K562 (cell line): ENCODE measurements at regions not wholly inside any gene's neighbourhood (a gene's known extent, or its start where the extent isn't known, plus 50 kb on each side); places are given as distances from the start of the nearest gene placed in this dataset.

Experiments used
- ATAC-seq: fragments of 200-7000 bp; cut with Tn5 transposase; 3 replicates; pipeline ENCODE4 v1.9.1; 2020; ENCODE audit warnings: moderate library complexity
- BruUV-seq: library from RNA; stranded (reverse); fragments of 400-500 nt; replicated peaks from 2 replicates; lab custom pipeline; 2021; lab: Mats Ljungman, UMichigan
- CTCF ChIA-PET: fragments of 300-600 bp; formaldehyde crosslinking; extraction: SDS; loops from one replicate; lab custom pipeline; 2021; ENCODE audit warnings: low intra/inter-chr PET ratio; lab: Yijun Ruan, JAX
- POLR2A ChIA-PET: fragments of 300-600, 350-650 bp; sonication (Branson Sonifier 250); formaldehyde crosslinking; extraction: SDS; loops from one replicate; lab custom pipeline; 2021; ENCODE audit warnings: antibody characterized with exemption, inconsistent platforms; lab: Yijun Ruan, JAX
- DNase-seq, 4 experiments: peaks; one replicate each; pipeline versions ENCODE4 v3.0.0 to v3.0.0-alpha.2; 2011 to 2018; ENCODE audit warnings: low spot score in 3 of 4, mixed read lengths in 3 of 4; ENCODE audit errors: extremely low read depth in 1 of 4
- FAIRE-seq: peaks from 2 replicates; lab custom pipeline; 2011; peaks lifted over from hg19 to GRCh38; lab: Jason Lieb, UNC
- H2AFZ ChIP-seq: 2 replicates; pipeline ENCODE4 v1.6.0; 2011; ENCODE audit warnings: low read depth, low read length, control low read depth, inconsistent platforms
- H3K27ac ChIP-seq: fragments of 200-600 bp; 3 replicates; pipeline ENCODE4 v1.8.0; 2011; ENCODE audit warnings: low read depth, mild to moderate bottlenecking, control low read depth, inconsistent platforms, low read length, moderate library complexity, mixed read lengths; ENCODE audit errors: extremely low read depth
- H3K27me3 ChIP-seq, 2 experiments: fragments of 300-600 bp in 1 of 2; 2 replicates in 1 of 2; 3 replicates in 1 of 2; pipeline versions ENCODE4 v1.6.0 to v1.8.0; 2011; ENCODE audit warnings: inconsistent platforms in 2 of 2, low read length in 2 of 2, mild to moderate bottlenecking in 1 of 2, mixed read lengths in 1 of 2, moderate library complexity in 1 of 2; ENCODE audit not compliant: control insufficient read depth in 2 of 2, insufficient read depth in 2 of 2
- H3K36me3 ChIP-seq: fragments of 300-600 bp; 3 replicates; pipeline ENCODE4 v1.8.0; 2011; ENCODE audit warnings: mild to moderate bottlenecking, low read length, inconsistent platforms; ENCODE audit not compliant: control insufficient read depth, insufficient read depth
- H3K4me1 ChIP-seq, 2 experiments: fragments of 200-600 bp in 1 of 2; replicated peaks in 1 of 2; 2 replicates in 1 of 2; 3 replicates in 1 of 2; pipeline versions ENCODE4 v1.5.1 to v1.8.0; 2011; ENCODE audit warnings: inconsistent platforms in 2 of 2, low read length in 2 of 2, mild to moderate bottlenecking in 1 of 2, mixed read lengths in 1 of 2, moderate library complexity in 1 of 2; ENCODE audit not compliant: control insufficient read depth in 2 of 2, insufficient read depth in 2 of 2
- H3K4me2 ChIP-seq: 2 replicates; pipeline ENCODE4 v1.6.1; 2011; ENCODE audit warnings: low read length, control low read depth, inconsistent platforms, mixed read lengths; ENCODE audit not compliant: insufficient read depth
- H3K4me3 ChIP-seq: fragments of 200-600 bp; sonication (generic), shearing (Covaris generic); 2 replicates; pipeline ENCODE4 v1.5.1; 2016; ENCODE audit warnings: control low read depth, inconsistent platforms
- H3K79me2 ChIP-seq: fragments of 200-600 bp; 3 replicates; pipeline ENCODE4 v1.8.0; 2011; ENCODE audit warnings: low read length, inconsistent platforms; ENCODE audit not compliant: control insufficient read depth, insufficient read depth
- H3K9ac ChIP-seq, 2 experiments: 2 replicates each; pipeline versions ENCODE4 v1.6.0 to v1.6.1; 2011; ENCODE audit warnings: low read depth in 2 of 2, low read length in 2 of 2, control low read depth in 1 of 2, inconsistent platforms in 1 of 2, mild to moderate bottlenecking in 1 of 2, mixed read lengths in 1 of 2; ENCODE audit not compliant: insufficient read depth in 1 of 2
- H3K9me1 ChIP-seq: one replicate; pipeline ENCODE4 v1.6.0; 2011; ENCODE audit warnings: inconsistent platforms, mild to moderate bottlenecking, low read length, moderate library complexity; ENCODE audit not compliant: control insufficient read depth, insufficient read depth
- H3K9me3 ChIP-seq: replicated peaks from 2 replicates; pipeline ENCODE4 v1.5.1; 2011; ENCODE audit warnings: low read depth, low read length, inconsistent platforms; ENCODE audit not compliant: control insufficient read depth, insufficient read depth
- H4K20me1 ChIP-seq: replicated peaks from 2 replicates; pipeline ENCODE4 v1.6.1; 2011; ENCODE audit warnings: low read length, inconsistent platforms, mixed read lengths; ENCODE audit not compliant: control insufficient read depth, insufficient read depth
- CBX8 ChIP-seq: fragments of 200-600 bp; sonication (generic); IDR thresholded peaks from 2 replicates; pipeline ENCODE4 v1.6.1; 2012; ENCODE audit warnings: borderline replicate concordance, mixed run types, low read depth, mild to moderate bottlenecking, moderate library complexity, mixed read lengths, low read length, control low read depth, inconsistent platforms; ENCODE audit not compliant: poor library complexity, severe bottlenecking; ENCODE audit errors: extremely low read depth
- FOXJ2 ChIP-seq: fragments of 200-800 bp; sonication (Bioruptor generic); IDR thresholded peaks from 2 replicates; pipeline ENCODE4 v1.6.1; 2016; ENCODE audit warnings: missing genetic modification characterization, missing compliant biosample characterization
- HEY1 ChIP-seq: fragments of 250-450 bp; sonication (Bioruptor Pico); IDR thresholded peaks from 2 replicates; pipeline ENCODE4 v1.5.0; 2020; ENCODE audit warnings: mild to moderate bottlenecking, moderate library complexity, borderline replicate concordance
- MYBL2 ChIP-seq, 2 experiments: fragments of 450-650 bp in 1 of 2; sonication (generic) in 1 of 2; formaldehyde crosslinking in 1 of 2; IDR thresholded peaks; 2 replicates each; pipeline versions ENCODE4 v1.6.1 to v1.8.1; 2017 to 2022; ENCODE audit warnings: borderline replicate concordance in 1 of 2, inconsistent platforms in 1 of 2, low read depth in 1 of 2, mild to moderate bottlenecking in 1 of 2, missing genetic modification reagents in 1 of 2, moderate library complexity in 1 of 2
- NFRKB ChIP-seq: fragments of 450-650 bp; IDR thresholded peaks from 2 replicates; pipeline ENCODE4 v1.6.1; 2016; ENCODE audit warnings: low read depth
- PCBP1 ChIP-seq: fragments of 200-400 bp; formaldehyde crosslinking; IDR thresholded peaks from 2 replicates; pipeline ENCODE4 v1.6.1; 2018; ENCODE audit warnings: mild to moderate bottlenecking, low read depth, low read length; ENCODE audit not compliant: poor library complexity, severe bottlenecking
- RNF2 ChIP-seq: sonication (generic); IDR thresholded peaks from 2 replicates; pipeline ENCODE4 v1.6.1; 2016
- SMARCA4 ChIP-seq: fragments of 450-650 bp; IDR thresholded peaks from 2 replicates; pipeline ENCODE4 v1.6.1; 2016
- ZNF76 ChIP-seq: fragments of 250-450 bp; sonication (Bioruptor Pico); IDR thresholded peaks from 2 replicates; pipeline ENCODE4 v1.4.0; 2020; ENCODE audit warnings: mild to moderate bottlenecking, moderate library complexity, borderline replicate concordance
- WGBS: fragments of 100-300 bp; shearing (Covaris generic); methylation state at CpG from one replicate; pipeline ENCODE4 v1.1.6; 2016; ENCODE audit warnings: low coverage, mixed read lengths; ENCODE audit not compliant: insufficient coverage; ENCODE audit errors: missing lambda C conversion rate; 5-methylcytosine and 5-hydroxymethylcytosine counted together
- in situ Hi-C: fragments of 300-500 bp; cut with MboI; formaldehyde crosslinking; loops from 4 replicates; pipeline ENCODE4 v1.15.0; 2018; ENCODE audit warnings: inconsistent platforms, mixed read lengths
- intact Hi-C: fragments of 100-400 bp; cut with micrococcal nuclease; formaldehyde crosslinking; loops from 2 replicates; pipeline ENCODE4 v1.14.2; 2022
- TF ChIP-seq, protein P1 (sequence below), 2 experiments: fragments of 450-650 bp; IDR thresholded peaks; 2 replicates each; pipeline ENCODE4 v1.6.1; 2016; ENCODE audit warnings: mild to moderate bottlenecking in 2 of 2, borderline replicate concordance in 1 of 2, low read depth in 1 of 2, moderate library complexity in 1 of 2
- TF ChIP-seq, protein P2 (sequence below): fragments of 450-650 bp; formaldehyde crosslinking; IDR thresholded peaks from 2 replicates; pipeline ENCODE4 v1.4.0; 2020; ENCODE audit warnings: mild to moderate bottlenecking, moderate library complexity

DNA sequence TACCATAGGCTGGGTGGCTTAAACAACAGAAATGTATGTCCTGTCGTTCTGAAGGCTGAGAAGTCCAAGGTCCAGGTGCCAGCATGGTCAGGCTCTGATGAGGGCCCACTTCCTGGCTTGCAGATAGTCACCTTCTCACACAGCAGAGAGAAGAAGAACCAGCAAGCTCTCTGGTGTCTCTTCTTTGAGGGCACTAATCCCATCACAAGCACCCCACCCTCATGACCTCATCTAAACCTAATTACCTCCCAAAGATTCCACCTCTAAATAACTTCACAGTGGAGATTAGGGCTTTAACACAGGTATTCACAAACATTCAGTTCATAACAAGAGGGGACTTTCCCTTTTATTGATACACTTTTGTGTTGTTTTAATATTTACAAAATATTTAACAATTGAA is 61.1 kb downstream of the RIN2 start:
- no peaks in the 10 kb centered on the region for H3K36me3 ChIP-seq
- H3K4me3 ChIP-seq = no peak overlapping the region
- in situ Hi-C loops (no loop called here), intact Hi-C loops (no loop called here)
- no peak overlapping the region for H3K9ac ChIP-seq
- POLR2A ChIA-PET = no interaction called here
- 0% methylated on average over 1 of the region's 1 CpG for WGBS
- H3K27ac ChIP-seq = no peak overlapping the region
- no peaks in the 10 kb centered on the region for H3K27me3 ChIP-seq
- H3K9me1 ChIP-seq = no peaks in the 10 kb centered on the region
- no peak overlapping the region for H3K4me2 ChIP-seq
- TF ChIP-seq PCBP1 = no peak
- no peak for TF ChIP-seq ZNF76 (CRISPR knock-in tag)
- TF ChIP-seq HEY1 (CRISPR knock-in tag) = no peak
- TF ChIP-seq, protein P1, sequence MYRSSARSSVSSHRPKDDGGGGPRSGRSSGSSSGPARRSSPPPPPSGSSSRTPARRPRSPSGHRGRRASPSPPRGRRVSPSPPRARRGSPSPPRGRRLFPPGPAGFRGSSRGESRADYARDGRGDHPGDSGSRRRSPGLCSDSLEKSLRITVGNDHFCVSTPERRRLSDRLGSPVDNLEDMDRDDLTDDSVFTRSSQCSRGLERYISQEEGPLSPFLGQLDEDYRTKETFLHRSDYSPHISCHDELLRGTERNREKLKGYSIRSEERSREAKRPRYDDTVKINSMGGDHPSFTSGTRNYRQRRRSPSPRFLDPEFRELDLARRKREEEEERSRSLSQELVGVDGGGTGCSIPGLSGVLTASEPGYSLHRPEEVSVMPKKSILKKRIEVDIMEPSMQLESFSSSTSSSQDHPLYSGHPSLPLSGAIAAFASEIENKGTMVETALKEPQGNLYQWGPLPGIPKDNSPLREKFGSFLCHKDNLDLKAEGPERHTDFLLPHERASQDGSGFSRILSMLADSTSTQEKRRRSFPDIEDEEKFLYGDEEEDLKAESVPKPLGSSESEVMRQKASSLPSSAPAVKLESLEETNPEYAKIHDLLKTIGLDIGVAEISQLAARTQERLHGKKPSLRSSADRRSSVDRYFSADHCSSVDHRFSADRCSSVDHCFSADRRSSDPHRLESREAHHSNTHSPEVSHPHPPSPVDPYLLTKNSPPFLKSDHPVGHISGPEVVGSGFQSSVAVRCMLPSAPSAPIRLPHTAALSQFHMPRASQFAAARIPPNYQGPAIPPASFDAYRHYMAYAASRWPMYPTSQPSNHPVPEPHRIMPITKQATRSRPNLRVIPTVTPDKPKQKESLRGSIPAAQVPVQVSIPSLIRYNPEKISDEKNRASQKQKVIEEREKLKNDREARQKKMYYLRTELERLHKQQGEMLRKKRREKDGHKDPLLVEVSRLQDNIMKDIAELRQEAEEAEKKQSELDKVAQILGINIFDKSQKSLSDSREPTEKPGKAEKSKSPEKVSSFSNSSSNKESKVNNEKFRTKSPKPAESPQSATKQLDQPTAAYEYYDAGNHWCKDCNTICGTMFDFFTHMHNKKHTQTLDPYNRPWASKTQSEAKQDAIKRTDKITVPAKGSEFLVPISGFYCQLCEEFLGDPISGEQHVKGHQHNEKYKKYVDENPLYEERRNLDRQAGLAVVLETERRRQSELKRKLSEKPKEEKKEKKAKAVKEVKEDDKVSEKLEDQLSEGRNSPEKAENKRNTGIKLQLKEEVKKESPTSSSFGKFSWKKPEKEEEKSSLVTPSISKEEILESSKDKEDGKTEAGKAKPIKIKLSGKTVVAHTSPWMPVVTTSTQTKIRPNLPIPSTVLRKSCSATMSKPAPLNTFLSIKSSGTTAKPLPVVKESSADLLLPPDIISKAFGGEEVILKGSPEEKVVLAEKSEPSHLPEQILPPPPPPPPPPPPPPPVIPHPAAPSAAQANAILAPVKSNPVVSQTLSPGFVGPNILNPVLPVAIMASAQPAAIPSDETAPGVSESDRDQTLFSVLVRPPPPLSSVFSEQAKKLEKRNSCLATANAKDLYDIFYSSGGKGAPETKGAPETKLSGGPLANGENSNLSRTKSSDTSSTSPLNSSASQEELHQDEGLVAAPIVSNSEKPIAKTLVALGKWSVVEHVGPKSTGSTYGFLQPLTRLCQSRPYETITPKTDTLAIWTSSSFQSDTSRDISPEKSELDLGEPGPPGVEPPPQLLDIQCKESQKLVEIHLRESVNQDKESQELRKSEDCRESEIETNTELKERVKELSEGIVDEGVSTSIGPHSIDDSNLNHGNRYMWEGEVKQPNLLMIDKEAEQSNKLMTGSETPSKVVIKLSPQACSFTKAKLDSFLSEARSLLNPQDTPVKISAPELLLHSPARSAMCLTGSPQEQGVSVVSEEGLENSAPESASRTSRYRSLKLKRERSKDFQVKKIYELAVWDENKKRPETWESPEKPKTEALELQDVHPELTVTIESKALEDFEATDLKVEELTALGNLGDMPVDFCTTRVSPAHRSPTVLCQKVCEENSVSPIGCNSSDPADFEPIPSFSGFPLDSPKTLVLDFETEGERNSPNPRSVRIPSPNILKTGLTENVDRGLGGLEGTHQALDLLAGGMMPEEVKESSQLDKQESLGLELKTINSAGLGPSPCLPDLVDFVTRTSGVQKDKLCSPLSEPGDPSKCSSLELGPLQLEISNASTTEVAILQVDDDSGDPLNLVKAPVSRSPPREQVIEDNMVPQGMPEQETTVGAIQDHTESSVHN (IDR thresholded peaks at IDR 0.05; ENCODE audit: borderline replicate concordance in 1 of 2, low read depth in 1 of 2) = no peak
- no peak for TF ChIP-seq MYBL2 (IDR thresholded peaks at IDR 0.05; ENCODE audit: low read depth)
- TF ChIP-seq MYBL2 (CRISPR knock-in tag; IDR thresholded peaks at IDR 0.05; ENCODE audit: borderline replicate concordance) = no peak
- TF ChIP-seq SMARCA4 = no peak
- no peak for TF ChIP-seq RNF2
- TF ChIP-seq NFRKB = no peak
- TF ChIP-seq, protein P2, sequence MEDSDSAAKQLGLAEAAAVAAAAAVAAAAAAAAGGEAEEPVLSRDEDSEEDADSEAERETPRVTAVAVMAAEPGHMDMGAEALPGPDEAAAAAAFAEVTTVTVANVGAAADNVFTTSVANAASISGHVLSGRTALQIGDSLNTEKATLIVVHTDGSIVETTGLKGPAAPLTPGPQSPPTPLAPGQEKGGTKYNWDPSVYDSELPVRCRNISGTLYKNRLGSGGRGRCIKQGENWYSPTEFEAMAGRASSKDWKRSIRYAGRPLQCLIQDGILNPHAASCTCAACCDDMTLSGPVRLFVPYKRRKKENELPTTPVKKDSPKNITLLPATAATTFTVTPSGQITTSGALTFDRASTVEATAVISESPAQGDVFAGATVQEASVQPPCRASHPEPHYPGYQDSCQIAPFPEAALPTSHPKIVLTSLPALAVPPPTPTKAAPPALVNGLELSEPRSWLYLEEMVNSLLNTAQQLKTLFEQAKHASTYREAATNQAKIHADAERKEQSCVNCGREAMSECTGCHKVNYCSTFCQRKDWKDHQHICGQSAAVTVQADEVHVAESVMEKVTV (CRISPR knock-in tag) = no peak
- no peak for TF ChIP-seq CBX8
- no peak for TF ChIP-seq FOXJ2 (tag)
- BruUV-seq = no TSS peak
- CTCF ChIA-PET = no interaction called here
- no peaks in the 10 kb centered on the region for H3K4me1 ChIP-seq
- DNase-seq = no peak
- no peak for ATAC-seq
- no peak for FAIRE-seq
- no peaks in the 10 kb centered on the region for H3K9me3 ChIP-seq
- no peaks in the 10 kb centered on the region for H3K79me2 ChIP-seq
- H4K20me1 ChIP-seq = no peaks in the 10 kb centered on the region
- no peak overlapping the region for H2AFZ ChIP-seq
